HG03097 (cell line): ENCODE measurements at regions not wholly inside any gene's neighbourhood (a gene's known extent, or its start where the extent isn't known, plus 50 kb on each side); places are given as distances from the start of the nearest gene placed in this dataset.
"Not testable (repeated sequence)": the region's sequence is repeated elsewhere in the genome, so short reads cannot be mapped to it uniquely, and the experiment has no call there.

Source experiments
- ATAC-seq: cut with Tn5 transposase; IDR thresholded peaks from one replicate; pipeline ENCODE4 v1.9.1; 2021; ENCODE audit not compliant: unreplicated experiment, low FRiP score

DNA sequence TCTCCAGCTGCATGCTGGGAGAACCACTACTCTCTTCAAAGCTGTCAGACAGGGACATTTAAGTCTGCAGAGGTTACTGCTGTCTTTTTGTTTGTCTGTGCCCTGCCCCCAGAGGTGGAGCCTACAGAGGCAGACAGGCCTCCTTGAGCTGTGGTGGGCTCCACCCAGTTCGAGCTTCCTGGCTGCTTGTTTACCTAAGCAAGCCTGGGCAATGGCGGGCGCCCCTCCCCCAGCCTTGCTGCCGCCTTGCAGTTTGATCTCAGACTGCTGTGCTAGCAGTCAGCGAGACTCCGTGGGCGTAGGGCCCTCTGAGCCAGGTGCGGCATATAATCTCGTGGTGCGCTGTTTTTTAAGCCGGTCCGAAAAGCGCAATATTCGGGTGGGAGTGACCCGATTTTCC, 215.0 kb downstream of the STIM2 start:
- ATAC-seq: not testable (repeated sequence)

GRCh38 chr4:27078934-27079455, 218.4 kb downstream of the STIM2 start:
- no peak for ATAC-seq

DNA sequence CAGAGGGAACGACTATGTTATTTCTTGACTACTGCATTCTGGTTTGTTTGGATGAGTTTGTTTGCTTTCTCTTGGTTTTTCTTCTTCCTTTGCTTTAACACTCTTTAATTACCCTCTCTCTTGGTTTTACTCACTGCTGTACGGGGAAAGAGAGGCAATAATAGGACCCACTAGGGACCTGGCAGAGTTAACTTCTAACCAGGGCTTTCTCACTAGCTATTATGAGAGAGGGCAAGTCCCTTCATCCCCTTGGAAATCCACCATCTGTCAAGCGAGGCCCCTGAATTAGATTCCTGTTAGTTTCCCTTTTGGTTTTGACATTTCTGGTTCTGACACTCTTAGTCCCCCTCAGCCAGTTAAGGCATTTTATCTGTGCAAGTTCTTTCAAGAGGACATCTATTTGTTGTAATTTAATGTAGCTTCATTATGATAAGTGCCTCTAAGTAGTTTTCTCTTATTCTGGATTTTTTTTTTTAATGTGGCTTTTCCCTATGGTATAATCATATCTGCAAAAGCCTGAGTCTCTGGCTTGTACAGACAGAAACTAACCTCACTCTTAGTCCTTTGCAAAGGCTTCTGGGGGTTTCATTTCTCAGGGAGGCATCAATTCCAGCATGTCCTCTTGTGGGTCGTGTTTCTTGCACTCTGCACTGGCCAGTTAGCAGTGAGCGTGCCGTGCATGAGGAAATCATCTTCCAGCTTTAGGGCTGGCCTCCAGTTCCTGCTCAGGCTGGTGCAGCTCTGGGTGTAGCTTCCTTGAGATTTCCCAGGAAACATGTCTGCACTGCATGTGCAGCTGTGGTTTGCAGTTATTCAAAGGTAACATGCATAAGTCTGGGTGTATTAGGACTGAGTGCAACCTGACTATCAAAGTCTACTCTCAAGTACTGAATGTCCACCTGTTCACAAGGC, 221.3 kb downstream of the STIM2 start:
- peak; percentile 81 for ATAC-seq

GRCh38 chr4:27082776-27083175, 222.1 kb downstream of the STIM2 start:
- no peak for ATAC-seq

DNA sequence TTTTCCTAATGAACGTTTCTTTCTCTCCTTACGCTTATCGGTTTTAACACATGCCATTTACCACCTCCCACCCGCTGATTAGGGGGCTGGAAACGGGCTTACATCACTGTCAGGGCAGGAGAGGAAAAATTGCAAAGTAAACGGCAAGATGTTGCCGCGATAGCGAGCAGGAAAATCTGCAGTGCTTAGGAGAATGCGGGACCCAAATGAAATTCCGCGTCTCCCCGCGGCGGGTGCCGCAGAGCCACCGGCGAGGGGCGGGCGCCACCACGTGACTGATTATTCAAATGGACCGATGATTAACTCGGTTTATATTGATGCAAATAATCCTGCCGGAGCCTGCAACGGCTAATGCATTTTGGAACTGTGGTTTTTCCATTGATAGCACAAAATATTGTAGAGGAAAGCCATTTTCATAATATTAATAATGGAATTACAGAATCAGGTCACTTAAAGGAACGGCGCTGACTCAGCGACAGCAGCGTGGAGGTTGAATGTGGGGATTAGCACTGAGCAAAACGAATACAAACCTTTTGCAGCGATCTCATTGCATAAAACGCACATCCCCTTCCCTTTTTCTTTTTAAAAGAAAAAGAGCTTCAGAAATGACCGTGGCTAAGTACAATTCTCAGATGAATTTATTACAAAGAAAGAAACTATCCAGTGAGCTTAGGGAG, 224.2 kb downstream of the STIM2 start:
- ATAC-seq: no peak

- no peak for ATAC-seq
Measured at GRCh38 chr4:27085396-27085795, 224.8 kb downstream of the STIM2 start.

GRCh38 chr4:27087306-27088045, 226.8 kb downstream of the STIM2 start:
- no peak for ATAC-seq

- no peak for ATAC-seq
Measured at GRCh38 chr4:27088491-27088890, 227.8 kb downstream of the STIM2 start.

DNA sequence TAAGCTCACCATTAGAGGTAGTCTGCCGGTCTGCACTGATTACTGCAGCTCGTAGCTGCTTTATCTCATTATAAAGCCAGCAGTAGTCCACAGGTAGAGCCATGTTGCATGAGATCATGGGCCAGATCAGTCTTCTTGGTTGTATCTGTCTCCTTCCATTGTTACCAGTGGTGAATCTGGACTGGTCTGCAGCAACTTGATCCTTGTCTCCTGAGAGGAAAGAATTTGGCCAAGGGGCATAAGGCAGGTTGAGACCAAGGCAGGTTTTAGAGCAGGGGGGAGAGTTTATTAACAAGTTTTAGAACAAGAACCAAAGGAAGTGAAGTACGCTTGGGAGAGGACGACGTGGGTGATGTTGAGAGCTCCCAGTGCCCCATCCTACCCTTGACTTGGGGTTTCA, 228.5 kb downstream of the STIM2 start:
- ATAC-seq: no peak

DNA sequence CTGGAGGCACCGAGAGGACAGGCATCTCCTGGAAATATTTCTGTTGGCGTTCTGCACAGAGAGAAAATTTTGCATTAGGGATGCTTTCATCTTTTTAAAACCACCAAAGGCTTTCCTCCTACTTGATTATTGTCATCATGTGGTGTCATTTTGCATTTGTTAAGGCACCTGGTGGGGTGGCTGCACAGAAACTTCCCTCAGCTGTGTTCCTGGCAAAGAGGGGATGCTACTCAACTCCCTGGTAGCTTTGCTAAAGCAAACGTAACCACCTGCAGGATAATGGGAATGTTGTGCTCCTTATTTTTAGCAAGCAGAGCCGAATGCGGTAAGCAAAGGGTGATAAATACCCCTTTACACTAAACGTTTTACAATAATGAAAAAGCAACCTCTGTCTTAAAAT, 229.8 kb downstream of the STIM2 start:
- ATAC-seq: no peak

GRCh38 chr4:27094224-27094623, 233.6 kb downstream of the STIM2 start:
- ATAC-seq: no peak

- no peak for ATAC-seq
Measured at GRCh38 chr4:27094783-27095182, 234.1 kb downstream of the STIM2 start.

DNA sequence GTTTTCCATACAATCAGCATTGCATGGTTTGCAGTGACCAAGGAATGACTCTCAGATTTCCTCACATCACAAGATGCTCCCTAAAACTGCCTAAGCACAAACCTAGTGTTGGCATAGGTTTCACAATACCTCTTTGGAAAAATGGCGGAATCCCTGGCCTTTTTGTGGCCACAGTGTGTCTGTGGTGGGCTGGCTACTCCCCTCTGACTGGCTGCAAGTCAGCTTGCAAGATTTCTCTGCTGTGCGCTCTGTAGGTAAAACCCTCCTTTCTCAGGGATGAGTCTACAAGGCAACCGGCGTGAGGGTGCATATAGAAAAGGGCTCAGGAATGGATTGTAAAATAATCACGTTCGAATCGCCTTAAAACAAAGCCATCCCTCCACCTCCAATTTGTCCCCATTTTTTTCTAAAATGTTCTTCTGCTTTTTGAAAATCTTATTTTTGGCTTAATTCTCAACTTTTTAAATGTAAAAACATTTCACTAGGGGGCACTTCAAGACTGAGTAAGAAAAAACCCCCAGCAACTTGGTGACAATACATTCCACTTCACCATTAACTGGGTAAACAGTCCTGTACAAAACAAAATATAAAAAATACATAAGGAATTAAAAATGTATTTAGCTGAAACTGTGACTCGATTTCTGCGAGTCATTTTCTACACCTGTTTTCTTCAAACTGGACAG, 235.6 kb downstream of the STIM2 start:
- no peak for ATAC-seq

- no peak for ATAC-seq
Measured at GRCh38 chr4:27098034-27098433, 237.4 kb downstream of the STIM2 start.

- ATAC-seq: no peak
Measured at GRCh38 chr4:27100713-27101112, 240.1 kb downstream of the STIM2 start.

DNA sequence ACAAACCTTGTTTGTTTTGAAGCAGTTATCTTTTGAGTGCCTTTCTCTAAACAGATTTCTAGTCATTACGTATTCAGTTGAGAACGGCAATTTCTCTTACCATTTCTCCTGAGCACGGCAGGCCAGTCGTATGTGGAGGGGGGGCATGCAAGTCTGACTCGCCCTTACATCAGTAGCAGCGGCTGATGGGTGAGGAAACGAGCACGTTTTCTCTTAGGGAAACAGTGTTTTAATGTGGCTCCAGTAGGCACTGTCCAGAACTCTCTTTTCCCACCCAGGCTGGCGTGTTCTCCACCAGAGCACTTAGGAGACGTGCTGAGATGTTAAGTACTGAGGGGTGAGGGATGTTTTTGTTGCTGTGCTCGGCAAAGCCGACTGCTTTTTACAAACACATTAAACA, 240.5 kb downstream of the STIM2 start:
- no peak for ATAC-seq

GRCh38 chr4:27101561-27101960, 240.9 kb downstream of the STIM2 start:
- ATAC-seq: no peak

GRCh38 chr4:27111627-27112026, 251.0 kb downstream of the STIM2 start:
- no peak for ATAC-seq

DNA sequence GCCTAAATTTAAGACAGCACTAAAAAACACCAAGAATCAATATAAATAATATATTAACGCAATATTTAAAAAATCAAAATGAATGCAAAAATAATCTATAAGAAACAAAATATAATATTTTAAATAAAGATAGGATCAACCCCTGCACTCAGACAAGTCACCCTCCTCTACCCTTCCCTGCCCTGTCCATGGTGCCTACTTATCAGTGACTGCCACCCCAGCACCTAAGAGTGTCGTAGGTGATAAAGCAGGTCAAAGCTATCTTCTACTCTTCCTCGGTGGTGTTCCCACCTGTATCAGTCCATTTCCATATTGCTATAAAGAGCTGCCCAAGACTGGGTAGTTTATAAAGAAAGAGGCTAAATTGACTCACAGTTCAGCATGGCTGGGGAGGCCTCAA, 251.9 kb downstream of the STIM2 start:
- ATAC-seq: no peak

DNA sequence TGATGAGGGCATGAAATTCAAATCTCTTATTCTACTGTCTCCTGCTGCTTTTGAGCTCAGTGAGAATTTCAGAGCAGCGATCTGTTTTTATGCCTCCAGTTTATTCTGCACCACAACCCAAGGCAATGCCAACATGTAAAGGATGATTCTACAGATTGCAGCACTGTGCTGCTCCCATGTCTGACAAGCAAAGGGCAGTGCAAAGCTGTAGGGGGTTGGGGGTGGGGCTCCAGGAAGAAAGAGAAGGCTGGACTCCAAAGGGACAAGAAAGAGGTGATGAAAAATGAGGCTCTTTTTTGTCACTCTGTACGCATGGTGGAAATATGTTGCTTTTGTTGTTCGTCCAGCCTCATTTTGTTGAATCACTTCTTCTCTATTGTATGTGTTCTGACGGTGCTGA, 254.6 kb downstream of the STIM2 start:
- ATAC-seq: no peak

DNA sequence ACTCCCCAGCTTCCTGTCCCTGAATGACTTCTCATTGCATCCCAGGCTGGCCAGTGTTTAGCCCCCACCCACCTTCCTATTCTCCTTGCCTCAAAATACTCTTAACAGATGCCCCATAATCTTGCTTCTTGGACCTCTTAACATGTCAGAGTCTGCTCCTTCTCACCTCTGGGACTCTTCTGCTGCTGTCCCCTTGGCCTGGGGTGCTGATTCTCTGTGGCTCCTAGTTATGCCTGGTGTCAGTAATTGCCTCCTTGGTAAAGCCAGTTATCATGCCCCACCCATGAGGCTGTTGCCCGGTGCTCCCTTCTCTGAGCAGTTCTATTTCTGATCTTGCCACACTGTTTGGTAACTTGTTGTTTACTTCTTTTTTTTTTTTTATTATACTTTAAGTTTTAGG, 256.8 kb downstream of the STIM2 start:
- no peak for ATAC-seq
